ENCODE measurements at regions not wholly inside any gene's neighbourhood (a gene's known extent, or its start where the extent isn't known, plus 50 kb on each side); places are given as distances from the start of the nearest gene placed in this dataset.

GRCh38 chr2:120959426-120959825 lies 223.8 kb downstream of the GLI2 start:
- TF ChIP-seq, protein P1, sequence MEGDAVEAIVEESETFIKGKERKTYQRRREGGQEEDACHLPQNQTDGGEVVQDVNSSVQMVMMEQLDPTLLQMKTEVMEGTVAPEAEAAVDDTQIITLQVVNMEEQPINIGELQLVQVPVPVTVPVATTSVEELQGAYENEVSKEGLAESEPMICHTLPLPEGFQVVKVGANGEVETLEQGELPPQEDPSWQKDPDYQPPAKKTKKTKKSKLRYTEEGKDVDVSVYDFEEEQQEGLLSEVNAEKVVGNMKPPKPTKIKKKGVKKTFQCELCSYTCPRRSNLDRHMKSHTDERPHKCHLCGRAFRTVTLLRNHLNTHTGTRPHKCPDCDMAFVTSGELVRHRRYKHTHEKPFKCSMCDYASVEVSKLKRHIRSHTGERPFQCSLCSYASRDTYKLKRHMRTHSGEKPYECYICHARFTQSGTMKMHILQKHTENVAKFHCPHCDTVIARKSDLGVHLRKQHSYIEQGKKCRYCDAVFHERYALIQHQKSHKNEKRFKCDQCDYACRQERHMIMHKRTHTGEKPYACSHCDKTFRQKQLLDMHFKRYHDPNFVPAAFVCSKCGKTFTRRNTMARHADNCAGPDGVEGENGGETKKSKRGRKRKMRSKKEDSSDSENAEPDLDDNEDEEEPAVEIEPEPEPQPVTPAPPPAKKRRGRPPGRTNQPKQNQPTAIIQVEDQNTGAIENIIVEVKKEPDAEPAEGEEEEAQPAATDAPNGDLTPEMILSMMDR (IDR thresholded peaks at IDR 0.05) = no peak
- TF ChIP-seq POLR2A (IDR thresholded peaks at IDR 0.05) = no peak
